Muscle layer of duodenum (tissue), 2 donors: ENCODE measurements at regions not wholly inside any gene's neighbourhood (a gene's known extent, or its start where the extent isn't known, plus 50 kb on each side); places are given as distances from the start of the nearest gene placed in this dataset.
"Not testable (repeated sequence)": the region's sequence is repeated elsewhere in the genome, so short reads cannot be mapped to it uniquely, and the experiment has no call there.

Experiments used
- H3K27ac ChIP-seq: one replicate; pipeline ENCODE4 v1.7.0; 2013; ENCODE audit warnings: mild to moderate bottlenecking, low read length
- H3K27me3 ChIP-seq: one replicate; pipeline ENCODE4 v1.7.0; 2013; ENCODE audit warnings: low read depth, mild to moderate bottlenecking, control low read depth, low read length
- H3K36me3 ChIP-seq, 2 donors: one replicate each; pipeline ENCODE4 v1.7.0; 2013; ENCODE audit warnings: low read length in 2 of 2, control low read depth in 1 of 2, mild to moderate bottlenecking in 1 of 2; ENCODE audit not compliant: insufficient read depth in 2 of 2, control insufficient read depth in 1 of 2
- H3K4me1 ChIP-seq, 2 donors: one replicate each; pipeline ENCODE4 v1.7.0; 2013; ENCODE audit warnings: low read length in 2 of 2, mild to moderate bottlenecking in 2 of 2, control low read depth in 1 of 2, moderate library complexity in 1 of 2; ENCODE audit not compliant: insufficient read depth in 2 of 2, control insufficient read depth in 1 of 2
- H3K4me3 ChIP-seq, 2 donors: one replicate each; pipeline ENCODE4 v1.7.0; 2013; ENCODE audit warnings: low read length in 2 of 2, low read depth in 1 of 2, mild to moderate bottlenecking in 1 of 2
- H3K9me3 ChIP-seq, 2 donors: one replicate each; pipeline ENCODE4 v1.7.0; 2013; ENCODE audit warnings: low read length in 2 of 2, control low read depth in 1 of 2, mild to moderate bottlenecking in 1 of 2; ENCODE audit not compliant: control insufficient read depth in 1 of 2
- donor health status: healthy.

DNA sequence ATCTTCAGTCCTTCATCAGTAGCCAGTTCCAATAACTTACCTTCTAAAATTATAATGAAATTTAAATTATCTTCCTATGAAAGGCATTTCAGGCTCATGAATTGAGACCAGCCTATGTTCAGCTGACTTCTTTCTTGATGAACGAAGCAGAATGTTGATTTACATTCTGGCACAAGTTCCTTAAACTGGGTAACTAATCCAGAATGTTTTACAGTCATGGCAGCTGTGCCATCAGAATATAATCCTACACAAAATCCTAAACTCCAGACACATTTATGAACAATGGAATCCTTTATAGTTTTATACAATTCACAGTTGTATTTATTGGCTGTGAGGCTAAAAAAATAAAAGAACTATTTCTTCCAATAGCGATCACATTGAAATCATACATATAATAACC lies 97.3 kb upstream of the CPM start:
- Histone ChIP-seq H3K4me3 (no peak overlapping the region), H3K9me3 (no peaks in the 10 kb centered on the region), H3K27me3 (no peaks in the 10 kb centered on the region), H3K36me3 (no peaks in the 10 kb centered on the region), H3K4me1 (no peaks in the 10 kb centered on the region), H3K27ac (no peak overlapping the region)

- Histone ChIP-seq H3K4me1 (peaks cover 0 to 6% of the 10 kb centered on the region in 2 donors), H3K4me3 (no peak overlapping the region), H3K27ac (no peak overlapping the region), H3K9me3 (no peaks in the 10 kb centered on the region), H3K36me3 (no peaks in the 10 kb centered on the region), H3K27me3 (no peaks in the 10 kb centered on the region)
Observed at GRCh38 chr12:69036533-69036932, 103.6 kb upstream of the CPM start.

DNA sequence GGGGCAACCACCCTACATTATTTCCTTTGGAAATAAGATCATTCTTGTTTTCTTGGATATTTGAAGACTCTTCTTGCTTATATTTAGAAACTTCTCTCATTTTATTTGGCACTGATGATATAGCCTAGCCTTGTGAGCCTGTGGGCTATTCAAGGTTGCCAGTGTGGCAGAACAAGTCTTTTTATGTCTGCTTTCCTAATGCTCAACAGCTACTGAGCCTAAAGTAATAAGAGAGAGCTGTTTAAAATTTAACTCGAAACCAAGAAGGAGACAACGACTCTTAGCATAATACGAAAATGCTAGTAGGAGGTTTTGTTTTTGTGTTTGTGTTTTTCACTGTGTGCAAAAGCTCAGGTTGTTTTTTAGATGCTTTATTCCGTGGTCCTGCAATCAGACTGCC lies 104.0 kb upstream of the CPM start:
- H3K4me3 ChIP-seq = no peak overlapping the region
- H3K27ac ChIP-seq = no peak overlapping the region
- no peaks in the 10 kb centered on the region for H3K9me3 ChIP-seq
- no peaks in the 10 kb centered on the region for H3K27me3 ChIP-seq
- no peaks in the 10 kb centered on the region for H3K36me3 ChIP-seq
- peaks cover 0 to 6% of the 10 kb centered on the region in 2 donors for H3K4me1 ChIP-seq

- no peaks in the 10 kb centered on the region for H3K9me3 ChIP-seq
- H3K27me3 ChIP-seq = no peaks in the 10 kb centered on the region
- H3K4me1 ChIP-seq = peaks cover 0 to 6% of the 10 kb centered on the region in 2 donors
- H3K36me3 ChIP-seq = no peaks in the 10 kb centered on the region
- no peak overlapping the region for H3K4me3 ChIP-seq
- H3K27ac ChIP-seq = no peak overlapping the region
Observed at GRCh38 chr12:69039911-69040310, 106.9 kb upstream of the CPM start.

DNA sequence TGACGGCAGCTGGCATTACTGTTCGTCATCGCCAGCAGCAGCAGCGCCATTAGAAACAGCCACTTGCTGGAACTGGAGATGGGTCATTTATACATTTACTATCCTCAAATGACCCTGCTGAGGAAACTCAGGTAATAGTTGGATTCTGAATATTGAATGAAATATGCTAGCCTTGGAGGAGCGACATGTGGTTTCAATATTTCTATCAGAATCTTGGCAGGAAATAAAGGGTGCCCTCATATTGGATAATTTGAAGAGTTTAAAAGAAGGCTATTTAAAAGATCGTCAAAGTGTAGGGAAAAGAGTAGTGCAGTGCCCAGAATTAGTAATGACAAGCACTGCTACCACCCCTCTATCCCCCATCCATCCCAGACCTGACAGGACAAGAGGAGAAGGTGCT lies 109.6 kb upstream of the CPM start:
- Histone ChIP-seq H3K27ac (no peak overlapping the region), H3K4me3 (no peak overlapping the region), H3K4me1 (no peaks in the 10 kb centered on the region)

GRCh38 chr12:69042970-69043369 lies 110.0 kb upstream of the CPM start:
- Histone ChIP-seq H3K9me3 (no peaks in the 10 kb centered on the region), H3K4me3 (no peak overlapping the region), H3K27ac (no peak overlapping the region), H3K27me3 (no peaks in the 10 kb centered on the region), H3K36me3 (no peaks in the 10 kb centered on the region), H3K4me1 (no peaks in the 10 kb centered on the region)

More for the DNA sequence above, 109.6 kb upstream of the CPM start:
- Histone ChIP-seq H3K9me3 (no peaks in the 10 kb centered on the region), H3K36me3 (no peaks in the 10 kb centered on the region), H3K27me3 (no peaks in the 10 kb centered on the region)

GRCh38 chr12:69044887-69045286 lies 111.9 kb upstream of the CPM start:
- no peaks in the 10 kb centered on the region for H3K27me3 ChIP-seq
- no peak overlapping the region for H3K4me3 ChIP-seq

DNA sequence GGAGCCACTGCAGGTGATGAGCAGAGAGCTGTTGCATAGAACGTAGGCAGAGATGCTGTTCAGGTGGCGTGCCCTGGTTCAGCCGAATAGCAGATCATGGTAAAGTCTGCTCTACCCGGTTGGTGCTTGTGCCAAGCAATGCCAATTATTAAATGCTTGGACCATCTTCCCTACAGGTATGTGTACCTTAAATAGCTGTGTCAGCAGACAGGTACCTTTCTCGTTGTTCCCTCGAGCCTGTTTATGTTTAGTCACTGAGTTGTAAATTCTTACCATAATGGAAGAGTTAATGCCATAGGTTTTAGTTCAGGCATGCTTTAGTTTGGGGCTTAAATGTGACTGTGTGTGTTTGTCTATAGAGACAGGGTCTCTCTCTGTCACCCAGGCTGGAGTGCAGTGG lies 112.5 kb upstream of the CPM start:
- H3K4me3 ChIP-seq = no peak overlapping the region
- H3K27me3 ChIP-seq = no peaks in the 10 kb centered on the region
- H3K27ac ChIP-seq = no peak overlapping the region
- no peaks in the 10 kb centered on the region for H3K9me3 ChIP-seq
- H3K36me3 ChIP-seq = no peaks in the 10 kb centered on the region
- no peaks in the 10 kb centered on the region for H3K4me1 ChIP-seq

More at GRCh38 chr12:69044887-69045286, 111.9 kb upstream of the CPM start:
- Histone ChIP-seq H3K36me3 (no peaks in the 10 kb centered on the region), H3K27ac (no peak overlapping the region), H3K9me3 (no peaks in the 10 kb centered on the region), H3K4me1 (no peaks in the 10 kb centered on the region)

GRCh38 chr12:69046363-69046762 lies 113.4 kb upstream of the CPM start:
- Histone ChIP-seq H3K36me3 (no peaks in the 10 kb centered on the region), H3K9me3 (no peaks in the 10 kb centered on the region), H3K27me3 (no peaks in the 10 kb centered on the region), H3K4me1 (no peaks in the 10 kb centered on the region), H3K27ac (no peak overlapping the region), H3K4me3 (no peak overlapping the region)

GRCh38 chr12:69046920-69047319 lies 113.9 kb upstream of the CPM start:
- Histone ChIP-seq H3K4me1 (no peaks in the 10 kb centered on the region), H3K4me3 (no peak overlapping the region), H3K36me3 (no peaks in the 10 kb centered on the region), H3K27ac (no peak overlapping the region), H3K27me3 (no peaks in the 10 kb centered on the region), H3K9me3 (no peaks in the 10 kb centered on the region)

- no peaks in the 10 kb centered on the region for H3K9me3 ChIP-seq
Observed at GRCh38 chr12:69047990-69048389, 115.0 kb upstream of the CPM start.

GRCh38 chr12:69049855-69050254 lies 116.9 kb upstream of the CPM start:
- H3K9me3 ChIP-seq, H3K4me3 ChIP-seq, H3K4me1 ChIP-seq, H3K27ac ChIP-seq, H3K27me3 ChIP-seq, H3K36me3 ChIP-seq: not testable (repeated sequence)

More at GRCh38 chr12:69047990-69048389, 115.0 kb upstream of the CPM start:
- Histone ChIP-seq H3K36me3 (no peaks in the 10 kb centered on the region), H3K27ac (no peak overlapping the region), H3K27me3 (no peaks in the 10 kb centered on the region), H3K4me3 (no peak overlapping the region), H3K4me1 (no peaks in the 10 kb centered on the region)
